H1 (cell line): ENCODE measurements at regions not wholly inside any gene's neighbourhood (a gene's known extent, or its start where the extent isn't known, plus 50 kb on each side); places are given as distances from the start of the nearest gene placed in this dataset.

ENCODE experiments used
- CTCF ChIA-PET: fragments of 300-600 bp; sonication (Branson Sonifier 250); formaldehyde crosslinking; loops from one replicate; lab custom pipeline; 2021; ENCODE audit not compliant: partially characterized antibody; lab: Charles Lee
- POLR2A ChIA-PET: fragments of 300-600 bp; sonication (Branson Sonifier 250); formaldehyde crosslinking; loops from one replicate; lab custom pipeline; 2021; ENCODE audit warnings: inconsistent platforms; ENCODE audit not compliant: partially characterized antibody; lab: Charles Lee
- DNase-seq, 2 experiments: peaks; one replicate each; pipeline versions ENCODE4 v3.0.0 to v3.0.0-alpha.2; 2010 to 2022; ENCODE audit warnings: low spot score in 2 of 2, low read depth in 1 of 2, mixed read lengths in 1 of 2
- FAIRE-seq: peaks from 2 replicates; lab custom pipeline; 2011; peaks lifted over from hg19 to GRCh38; lab: Jason Lieb, UNC
- H2AFZ ChIP-seq: 2 replicates; pipeline ENCODE4 v1.8.1; 2012; ENCODE audit warnings: low read length, inconsistent platforms
- H2AK5ac ChIP-seq: 2 replicates; pipeline ENCODE4 v1.6.1; 2013; ENCODE audit warnings: low read depth, low read length
- H2BK120ac ChIP-seq: replicated peaks from 2 replicates; pipeline ENCODE3; 2013; ENCODE audit warnings: low read depth, low read length, inconsistent platforms
- H2BK12ac ChIP-seq: 2 replicates; pipeline ENCODE4 v1.6.1; 2013; ENCODE audit warnings: low read depth, low read length
- H2BK15ac ChIP-seq: 2 replicates; pipeline ENCODE4 v1.6.1; 2013; ENCODE audit warnings: low read length
- H2BK20ac ChIP-seq: 2 replicates; pipeline ENCODE4 v1.6.1; 2013; ENCODE audit warnings: low read length
- H2BK5ac ChIP-seq: 2 replicates; pipeline ENCODE4 v1.6.1; 2013; ENCODE audit warnings: low read depth, low read length
- H3K14ac ChIP-seq: 2 replicates; pipeline ENCODE4 v1.6.1; 2013; ENCODE audit warnings: inconsistent platforms; ENCODE audit not compliant: insufficient read length
- H3K18ac ChIP-seq: 2 replicates; pipeline ENCODE4 v1.6.1; 2013; ENCODE audit warnings: low read length; ENCODE audit errors: extremely low read depth
- H3K23ac ChIP-seq: 2 replicates; pipeline ENCODE4 v1.6.1; 2013; ENCODE audit warnings: inconsistent platforms; ENCODE audit not compliant: insufficient read length
- H3K23me2 ChIP-seq: 2 replicates; pipeline ENCODE4 v1.6.1; 2013; ENCODE audit warnings: low read depth, low read length
- H3K27ac ChIP-seq: 2 replicates; pipeline ENCODE4 v1.6.1; 2011; ENCODE audit warnings: low read depth, low read length, inconsistent platforms
- H3K27me3 ChIP-seq, 4 experiments: replicated peaks in 1 of 4; 1 replicate in 1 of 4; 2 replicates in 3 of 4; pipeline versions ENCODE4 v1.6.1 to v1.8.1; 2011 to 2013; ENCODE audit warnings: low read length in 3 of 4, mild to moderate bottlenecking in 3 of 4, inconsistent platforms in 2 of 4, mixed read lengths in 2 of 4, moderate library complexity in 1 of 4; ENCODE audit not compliant: control insufficient read depth in 3 of 4, insufficient read depth in 3 of 4; ENCODE audit errors: extremely low read depth in 1 of 4
- H3K36me3 ChIP-seq, 4 experiments: 2 replicates each; pipeline versions ENCODE4 v1.6.1 to v1.8.1; 2011 to 2013; ENCODE audit warnings: mild to moderate bottlenecking in 4 of 4, low read length in 3 of 4, moderate library complexity in 2 of 4, control low read depth in 1 of 4, inconsistent platforms in 1 of 4; ENCODE audit not compliant: insufficient read depth in 4 of 4, control insufficient read depth in 2 of 4
- H3K4ac ChIP-seq: replicated peaks from 2 replicates; pipeline ENCODE3; 2013; ENCODE audit warnings: low read length, low read depth, mixed read lengths, inconsistent platforms; ENCODE audit not compliant: insufficient read length
- H3K4me1 ChIP-seq, 4 experiments: replicated peaks in 1 of 4; 1 replicate in 1 of 4; 2 replicates in 3 of 4; pipeline versions ENCODE4 v1.6.1 to v1.8.1; 2011 to 2013; ENCODE audit warnings: low read length in 3 of 4, inconsistent platforms in 2 of 4, mixed read lengths in 1 of 4; ENCODE audit not compliant: insufficient read depth in 4 of 4, control insufficient read depth in 3 of 4
- H3K4me2 ChIP-seq, 2 experiments: 2 replicates each; pipeline versions ENCODE4 v1.6.1 to v1.8.1; 2011 to 2013; ENCODE audit warnings: low read depth in 2 of 2, low read length in 2 of 2, control low read depth in 1 of 2, inconsistent platforms in 1 of 2, mild to moderate bottlenecking in 1 of 2; ENCODE audit not compliant: insufficient read depth in 1 of 2
- H3K4me3 ChIP-seq, 4 experiments: fragments of 200-600, 300-600 bp in 1 of 4; sonication (generic), shearing (Covaris generic), sonication (Bioruptor Twin) in 1 of 4; 2 replicates each; pipeline versions ENCODE4 v1.5.1 to v1.8.1; 2011 to 2016; ENCODE audit warnings: low read length in 4 of 4, low read depth in 3 of 4, control low read depth in 2 of 4, inconsistent platforms in 2 of 4, mild to moderate bottlenecking in 2 of 4, mixed read lengths in 1 of 4, moderate library complexity in 1 of 4; ENCODE audit not compliant: insufficient read depth in 2 of 4; ENCODE audit errors: extremely low read depth in 1 of 4
- H3K56ac ChIP-seq: replicated peaks from 2 replicates; pipeline ENCODE3; 2013; ENCODE audit warnings: low read depth, mild to moderate bottlenecking, mixed read lengths, low read length, inconsistent platforms; ENCODE audit not compliant: insufficient read length
- H3K79me1 ChIP-seq: 2 replicates; pipeline ENCODE4 v1.6.1; 2013; ENCODE audit warnings: low read depth, low read length, control low read depth
- H3K79me2 ChIP-seq, 2 experiments: 2 replicates each; pipeline versions ENCODE4 v1.6.1 to v1.8.1; 2012 to 2013; ENCODE audit warnings: low read length in 2 of 2, mild to moderate bottlenecking in 2 of 2, inconsistent platforms in 1 of 2; ENCODE audit not compliant: insufficient read depth in 2 of 2, control insufficient read depth in 1 of 2
- H3K9ac ChIP-seq, 4 experiments: replicated peaks in 1 of 4; 1 replicate in 1 of 4; 2 replicates in 3 of 4; pipeline versions ENCODE4 v1.6.1 to v1.8.1; 2011 to 2013; ENCODE audit warnings: low read depth in 3 of 4, low read length in 3 of 4, control low read depth in 2 of 4, mild to moderate bottlenecking in 2 of 4, moderate library complexity in 2 of 4, inconsistent platforms in 1 of 4; ENCODE audit errors: extremely low read depth in 1 of 4
- H3K9me3 ChIP-seq, 2 experiments: 2 replicates each; pipeline versions ENCODE4 v1.6.1 to v1.8.1; 2012 to 2013; ENCODE audit warnings: mild to moderate bottlenecking in 2 of 2, moderate library complexity in 2 of 2, control low read depth in 1 of 2, inconsistent platforms in 1 of 2, low read depth in 1 of 2, low read length in 1 of 2, mixed read lengths in 1 of 2; ENCODE audit not compliant: insufficient read depth in 2 of 2
- H4K20me1 ChIP-seq, 2 experiments: replicated peaks in 1 of 2; 2 replicates each; pipeline versions ENCODE3 to v1.8.1; 2011 to 2013; ENCODE audit warnings: inconsistent platforms in 2 of 2, low read length in 2 of 2, mild to moderate bottlenecking in 1 of 2; ENCODE audit not compliant: insufficient read depth in 2 of 2, control insufficient read depth in 1 of 2
- H4K5ac ChIP-seq: 2 replicates; pipeline ENCODE4 v1.6.1; 2013; ENCODE audit warnings: low read length, low read depth, mixed read lengths, inconsistent platforms; ENCODE audit not compliant: insufficient read length
- H4K8ac ChIP-seq: 2 replicates; pipeline ENCODE4 v1.8.0; 2013; ENCODE audit warnings: mild to moderate bottlenecking, moderate library complexity, low read length, inconsistent platforms; ENCODE audit not compliant: insufficient read depth; ENCODE audit errors: extremely low read depth
- H4K91ac ChIP-seq: replicated peaks from 2 replicates; pipeline ENCODE3; 2013; ENCODE audit warnings: low read length, mixed read lengths, inconsistent platforms; ENCODE audit not compliant: insufficient read length
- BACH1 ChIP-seq: IDR thresholded peaks from 2 replicates; pipeline ENCODE4 v1.6.1; 2012; ENCODE audit warnings: low read length, improper control_type of control experiment
- CHD1 ChIP-seq: IDR thresholded peaks from 2 replicates; pipeline ENCODE4 v1.6.1; 2012; ENCODE audit warnings: low read depth, low read length, improper control_type of control experiment
- EZH2 ChIP-seq: fragments of 200-600 bp; sonication (generic); IDR thresholded peaks from 2 replicates; pipeline ENCODE4 v1.7.1; 2012; ENCODE audit warnings: low read depth, mild to moderate bottlenecking, moderate library complexity, low read length, inconsistent platforms; ENCODE audit not compliant: severe bottlenecking
- FOSL1 ChIP-seq: IDR thresholded peaks from 2 replicates; pipeline ENCODE4 v1.6.1; 2011; ENCODE audit warnings: mild to moderate bottlenecking, low read depth, low read length, moderate library complexity; ENCODE audit not compliant: insufficient read depth
- GTF2F1 ChIP-seq: IDR thresholded peaks from 2 replicates; pipeline ENCODE4 v1.6.1; 2012; ENCODE audit warnings: low read depth, low read length, improper control_type of control experiment, borderline replicate concordance
- HDAC2 ChIP-seq, 2 experiments: fragments of 300-600 bp in 1 of 2; sonication (generic) in 1 of 2; IDR thresholded peaks; 2 replicates each; pipeline ENCODE4 v1.6.1; 2011 to 2012; ENCODE audit warnings: low read depth in 2 of 2, low read length in 2 of 2, mild to moderate bottlenecking in 2 of 2, moderate library complexity in 2 of 2, borderline replicate concordance in 1 of 2, inconsistent platforms in 1 of 2
- HDAC6 ChIP-seq: IDR thresholded peaks from one replicate; pipeline ENCODE4 v1.7.1; 2012; ENCODE audit warnings: low read depth, mild to moderate bottlenecking, inconsistent platforms, low read length, moderate library complexity
- KDM1A ChIP-seq: fragments of 200-600, 300-600 bp; sonication (generic); IDR thresholded peaks from 2 replicates; pipeline ENCODE4 v1.7.1; 2016; ENCODE audit warnings: mild to moderate bottlenecking, low read length, borderline replicate concordance
- KDM4A ChIP-seq: IDR thresholded peaks from one replicate; pipeline ENCODE4 v1.7.1; 2012; ENCODE audit warnings: low read depth, mild to moderate bottlenecking, moderate library complexity, low read length, inconsistent platforms; ENCODE audit not compliant: severe bottlenecking
- KDM5A ChIP-seq: fragments of 200-600 bp; IDR thresholded peaks from 2 replicates; pipeline ENCODE4 v1.7.1; 2012; ENCODE audit warnings: mild to moderate bottlenecking, low read length, inconsistent platforms, mixed read lengths
- POU5F1 ChIP-seq: IDR thresholded peaks from 2 replicates; pipeline ENCODE4 v1.6.1; 2011; ENCODE audit warnings: low read depth, mild to moderate bottlenecking, low read length, moderate library complexity
- SRF ChIP-seq: IDR thresholded peaks from 2 replicates; pipeline ENCODE4 v1.6.1; 2011; ENCODE audit warnings: mild to moderate bottlenecking, low read depth, low read length, moderate library complexity
- ZNF274 ChIP-seq: IDR thresholded peaks from 2 replicates; pipeline ENCODE4 v1.7.0; 2012; ENCODE audit warnings: low read length, borderline replicate concordance; ENCODE audit errors: extremely low read depth
- WGBS, 2 experiments: shearing (Covaris generic) in 1 of 2; methylation state at CpG; one replicate each; pipeline versions ENCODE4 v1.1.6 to v1.1.7; 2013 to 2015; ENCODE audit warnings: low lambda C conversion rate in 2 of 2, mixed read lengths in 2 of 2, inconsistent platforms in 1 of 2, low coverage in 1 of 2, missing lambda C conversion rate in 1 of 2; ENCODE audit not compliant: insufficient replicate concordance in 2 of 2, insufficient coverage in 1 of 2, insufficient read length in 1 of 2; ENCODE audit errors: extremely low coverage in 1 of 2, missing lambda C conversion rate in 1 of 2; 5-methylcytosine and 5-hydroxymethylcytosine counted together
- TF ChIP-seq, protein P1 (sequence below): IDR thresholded peaks from 2 replicates; pipeline ENCODE4 v1.6.1; 2011; ENCODE audit warnings: low read length, improper control_type of control experiment

DNA sequence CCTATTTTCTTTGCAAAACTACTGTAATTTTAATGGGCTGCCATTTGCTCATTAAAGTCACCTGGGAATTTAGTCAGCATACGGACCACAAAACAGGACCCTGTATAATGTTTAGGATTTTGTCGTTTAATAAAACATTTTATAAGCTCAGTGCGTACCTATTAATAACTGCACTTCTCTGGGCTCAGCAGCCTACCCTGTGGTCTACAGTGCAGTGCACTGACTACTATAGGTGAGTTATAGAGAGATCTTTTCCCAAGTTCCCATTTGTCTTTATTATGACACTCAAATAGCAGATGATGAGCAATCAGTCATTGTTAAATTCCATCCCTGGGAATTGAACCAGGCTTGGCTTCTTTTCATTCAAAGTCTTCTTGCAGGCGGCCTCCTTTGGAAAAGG, 433.4 kb upstream of the NFE2L3 start:
- no peak overlapping the region for H2BK120ac ChIP-seq
- no peaks in the 10 kb centered on the region for H3K9me3 ChIP-seq
- H3K23me2 ChIP-seq: no peaks in the 10 kb centered on the region; the same call in 1 of the 2 replicates
- H2AFZ ChIP-seq: no peak overlapping the region
- no peak overlapping the region for H3K9ac ChIP-seq
- H3K4me3 ChIP-seq: no peak overlapping the region
- H3K4me2 ChIP-seq: no peak overlapping the region
- no peak overlapping the region for H2BK20ac ChIP-seq
- no peaks in the 10 kb centered on the region for H3K79me2 ChIP-seq
- ChIA-PET POLR2A (no interaction called here), CTCF (interaction anchor here (1.0 to 1.4 kb wide), 4 partner anchors 9 to 101 kb away, joined by 3 to 7 read pairs (median 4); no protein-coding TSS in a partner anchor)
- no peak overlapping the region for H4K5ac ChIP-seq
- WGBS, 2 experiments: 90% methylated on average over 4 of the region's 4 CpGs; no CpG with 5 or more reads in 1 of the 2 experiments
- no peak overlapping the region for H2BK12ac ChIP-seq
- H3K14ac ChIP-seq: no peak overlapping the region
- H3K4me1 ChIP-seq: peaks cover 0 to 3% (median 2%) of the 10 kb centered on the region in 4 experiments; a peak in 2 of 7 replicates
- H3K4ac ChIP-seq: no peak overlapping the region
- no peaks in the 10 kb centered on the region for H3K79me1 ChIP-seq
- H2BK15ac ChIP-seq: no peak overlapping the region
- H3K36me3 ChIP-seq: no peaks in the 10 kb centered on the region
- H3K27ac ChIP-seq: no peak overlapping the region
- H2BK5ac ChIP-seq: no peak overlapping the region
- no peak for FAIRE-seq
- H2AK5ac ChIP-seq: no peak overlapping the region
- H4K20me1 ChIP-seq: no peaks in the 10 kb centered on the region
- H4K8ac ChIP-seq: no peak overlapping the region
- H3K18ac ChIP-seq: no peak overlapping the region
- no peak overlapping the region for H4K91ac ChIP-seq
- DNase-seq: no peak
- H3K27me3 ChIP-seq: no peaks in the 10 kb centered on the region
- H3K23ac ChIP-seq: no peak overlapping the region
- H3K56ac ChIP-seq: no peak overlapping the region
- TF ChIP-seq EZH2 (no peak), ZNF274 (no peak), BACH1 (no peak), KDM1A (no peak), HDAC6 (no peak), KDM5A (no peak), POU5F1 (no peak), KDM4A (no peak), SRF (no peak), FOSL1 (no peak), GTF2F1 (no peak), CHD1 (no peak), HDAC2 (IDR thresholded peaks at IDR 0.05; ENCODE audit: borderline replicate concordance in 1 of 2, low read depth in 2 of 2, low read length in 2 of 2) (no peak)
- TF ChIP-seq, protein P1, sequence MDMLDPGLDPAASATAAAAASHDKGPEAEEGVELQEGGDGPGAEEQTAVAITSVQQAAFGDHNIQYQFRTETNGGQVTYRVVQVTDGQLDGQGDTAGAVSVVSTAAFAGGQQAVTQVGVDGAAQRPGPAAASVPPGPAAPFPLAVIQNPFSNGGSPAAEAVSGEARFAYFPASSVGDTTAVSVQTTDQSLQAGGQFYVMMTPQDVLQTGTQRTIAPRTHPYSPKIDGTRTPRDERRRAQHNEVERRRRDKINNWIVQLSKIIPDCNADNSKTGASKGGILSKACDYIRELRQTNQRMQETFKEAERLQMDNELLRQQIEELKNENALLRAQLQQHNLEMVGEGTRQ: no peak
